SU-DHL-6 (cell line): ENCODE measurements at regions not wholly inside any gene's neighbourhood (a gene's known extent, or its start where the extent isn't known, plus 50 kb on each side); places are given as distances from the start of the nearest gene placed in this dataset.

ENCODE experiments used
- H2AFZ ChIP-seq: fragments of 200-600 bp; sonication (generic); 2 replicates; pipeline ENCODE4 v1.6.1; 2014; ENCODE audit warnings: low read depth, mild to moderate bottlenecking, moderate library complexity, mixed read lengths, antibody characterized with exemption, low read length; ENCODE audit not compliant: severe bottlenecking
- H3F3A ChIP-seq: fragments of 200-600 bp; shearing (Covaris generic); 2 replicates; pipeline ENCODE4 v1.6.0; 2016; ENCODE audit warnings: antibody characterized with exemption, mild to moderate bottlenecking; ENCODE audit not compliant: insufficient read depth
- H3K27ac ChIP-seq: fragments of 200-600 bp; sonication (generic); 2 replicates; pipeline ENCODE4 v1.5.1; 2016; ENCODE audit warnings: low read depth, mild to moderate bottlenecking, low read length, moderate library complexity, mixed read lengths
- H3K27me3 ChIP-seq: fragments of 200-600 bp; sonication (generic), shearing (Covaris generic); 2 replicates; pipeline ENCODE4 v1.6.0; 2014; ENCODE audit warnings: mild to moderate bottlenecking, low read length
- H3K36me3 ChIP-seq: fragments of 200-600 bp; sonication (generic); 2 replicates; pipeline ENCODE4 v1.6.1; 2014; ENCODE audit warnings: mild to moderate bottlenecking, low read length, mixed read lengths
- H3K4me2 ChIP-seq: fragments of 300-600, 200-600 bp; shearing (Covaris generic), sonication (generic); 2 replicates; pipeline ENCODE4 v1.6.0; 2014; ENCODE audit warnings: low read length, low read depth, mild to moderate bottlenecking; ENCODE audit not compliant: poor library complexity, severe bottlenecking
- H3K4me3 ChIP-seq: fragments of 200-600 bp; sonication (generic); 2 replicates; pipeline ENCODE4 v1.5.1; 2014; ENCODE audit warnings: antibody characterized with exemption, low read length, mild to moderate bottlenecking, mixed read lengths; ENCODE audit not compliant: insufficient read depth, poor library complexity, severe bottlenecking
- H3K79me2 ChIP-seq: fragments of 200-600 bp; sonication (generic); 2 replicates; pipeline ENCODE4 v1.6.1; 2014; ENCODE audit warnings: mild to moderate bottlenecking, low read length, moderate library complexity; ENCODE audit not compliant: insufficient read depth
- H3K9ac ChIP-seq: fragments of 200-600 bp; sonication (generic); 2 replicates; pipeline ENCODE4 v1.7.0; 2014; ENCODE audit warnings: mild to moderate bottlenecking, low read length
- H3K9me2 ChIP-seq: fragments of 200-600 bp; sonication (generic); replicated peaks from 2 replicates; pipeline ENCODE4 v1.6.1; 2014; ENCODE audit warnings: low read length; ENCODE audit not compliant: insufficient read depth
- H3K9me3 ChIP-seq: fragments of 200-600 bp; sonication (generic); 2 replicates; pipeline ENCODE4 v1.6.1; 2014; ENCODE audit warnings: low read length, mixed read lengths; ENCODE audit not compliant: insufficient read depth
- H4K20me1 ChIP-seq: fragments of 200-600 bp; sonication (generic); 2 replicates; pipeline ENCODE4 v1.6.1; 2014; ENCODE audit warnings: low read depth, mild to moderate bottlenecking, antibody characterized with exemption, low read length, moderate library complexity, mixed read lengths
- CTCF ChIP-seq: fragments of 200-600 bp; sonication (generic); IDR thresholded peaks from one replicate; pipeline ENCODE4 v1.5.1; 2017; ENCODE audit warnings: antibody characterized with exemption, mild to moderate bottlenecking, low read length, moderate library complexity; ENCODE audit not compliant: insufficient read depth, poor library complexity, severe bottlenecking
- EZH2phosphoT487 ChIP-seq: fragments of 200-600 bp; sonication (generic), shearing (Covaris generic); conservative IDR thresholded peaks from 2 replicates; pipeline ENCODE4 v1.6.1; 2018; ENCODE audit warnings: mild to moderate bottlenecking, antibody characterized with exemption, low read length, moderate library complexity, mixed read lengths

DNA sequence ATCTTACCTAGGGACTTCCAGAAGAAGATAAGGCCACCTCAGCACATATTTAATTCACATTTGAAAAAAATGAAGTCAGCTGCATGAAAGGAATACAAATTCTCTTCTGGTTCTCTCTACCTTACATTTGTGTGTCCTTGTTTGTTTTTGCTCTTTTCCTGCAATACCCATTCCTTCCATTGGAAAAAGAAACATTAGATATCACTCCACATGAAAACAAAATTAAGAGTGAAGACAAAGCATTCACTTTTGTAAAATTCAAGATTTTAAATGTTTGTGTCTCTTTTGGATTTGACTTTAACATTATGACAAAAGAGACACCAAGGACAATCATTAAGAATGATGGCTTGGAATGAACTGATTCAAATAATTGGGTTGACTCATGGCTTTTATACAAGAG is 1351.8 kb downstream of the FSTL5 start:
- Histone ChIP-seq H3K9me3 (no peaks in the 10 kb centered on the region), H3K27ac (no peak overlapping the region), H3K36me3 (no peaks in the 10 kb centered on the region), H3K9me2 (no peaks in the 10 kb centered on the region), H3K9ac (no peak overlapping the region), H2AFZ (no peak overlapping the region), H3K4me3 (no peak overlapping the region), H3K27me3 (no peaks in the 10 kb centered on the region), H3F3A (no peaks in the 10 kb centered on the region), H3K79me2 (no peaks in the 10 kb centered on the region), H3K4me2 (no peak overlapping the region), H4K20me1 (no peaks in the 10 kb centered on the region)
- no peak for TF ChIP-seq EZH2phosphoT487
- TF ChIP-seq CTCF, result no peak

DNA sequence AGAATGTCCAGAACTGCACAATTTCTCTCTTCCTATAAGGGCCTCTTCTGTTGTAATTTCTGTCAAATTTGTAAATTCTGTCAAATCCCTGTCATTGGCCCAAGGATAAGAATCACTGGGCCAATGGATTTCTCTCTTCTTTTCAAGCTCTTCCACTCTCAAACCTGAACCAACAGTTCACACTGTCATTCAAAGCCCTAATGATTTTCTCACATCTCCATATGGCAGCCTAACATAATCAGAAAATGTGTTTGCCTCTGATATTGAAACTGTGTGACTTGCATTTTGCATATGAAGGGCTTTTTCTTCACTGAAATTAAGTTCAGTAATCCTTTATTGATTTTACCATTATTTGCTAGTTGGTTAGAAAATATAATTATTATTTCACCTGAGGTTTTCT is 1349.1 kb downstream of the FSTL5 start:
- TF ChIP-seq CTCF (no peak), EZH2phosphoT487 (no peak)
- H3K27ac ChIP-seq, result no peak overlapping the region
- no peaks in the 10 kb centered on the region for H3K27me3 ChIP-seq
- H3K4me2 ChIP-seq, result no peak overlapping the region
- H3K36me3 ChIP-seq, result no peaks in the 10 kb centered on the region
- no peaks in the 10 kb centered on the region for H4K20me1 ChIP-seq
- no peaks in the 10 kb centered on the region for H3K9me2 ChIP-seq
- no peak overlapping the region for H3K9ac ChIP-seq
- H3K4me3 ChIP-seq, result no peak overlapping the region
- no peaks in the 10 kb centered on the region for H3K9me3 ChIP-seq
- H2AFZ ChIP-seq, result no peak overlapping the region
- no peaks in the 10 kb centered on the region for H3K79me2 ChIP-seq
- H3F3A ChIP-seq, result no peaks in the 10 kb centered on the region

- TF ChIP-seq EZH2phosphoT487 (no peak), CTCF (no peak)
- no peak overlapping the region for H3K4me3 ChIP-seq
- no peaks in the 10 kb centered on the region for H3F3A ChIP-seq
- H3K9me3 ChIP-seq, result no peaks in the 10 kb centered on the region
- H2AFZ ChIP-seq, result no peak overlapping the region
- H3K9ac ChIP-seq, result no peak overlapping the region
- H3K4me2 ChIP-seq, result no peak overlapping the region
- no peaks in the 10 kb centered on the region for H4K20me1 ChIP-seq
- no peak overlapping the region for H3K27ac ChIP-seq
- no peaks in the 10 kb centered on the region for H3K9me2 ChIP-seq
- no peaks in the 10 kb centered on the region for H3K36me3 ChIP-seq
- no peaks in the 10 kb centered on the region for H3K79me2 ChIP-seq
- no peaks in the 10 kb centered on the region for H3K27me3 ChIP-seq
These were observed 1345.2 kb downstream of the FSTL5 start for GRCh38 chr4:160818571-160818970.

- Histone ChIP-seq H2AFZ (no peak overlapping the region), H3F3A (no peaks in the 10 kb centered on the region), H3K9me3 (no peaks in the 10 kb centered on the region), H3K9ac (no peak overlapping the region), H3K9me2 (no peaks in the 10 kb centered on the region), H4K20me1 (no peaks in the 10 kb centered on the region), H3K27ac (no peak overlapping the region), H3K4me3 (no peak overlapping the region), H3K4me2 (no peak overlapping the region), H3K27me3 (no peaks in the 10 kb centered on the region), H3K79me2 (no peaks in the 10 kb centered on the region), H3K36me3 (no peaks in the 10 kb centered on the region)
- TF ChIP-seq EZH2phosphoT487 (no peak), CTCF (no peak)
These were observed 1344.0 kb downstream of the FSTL5 start for GRCh38 chr4:160819791-160820190.
